Bronchial epithelial cell (primary cell): ENCODE measurements at regions not wholly inside any gene's neighbourhood (a gene's known extent, or its start where the extent isn't known, plus 50 kb on each side); places are given as distances from the start of the nearest gene placed in this dataset.
A peak's percentile ranks its signal among the peaks of the same experiment; 100 is the strongest.

ENCODE experiments used
- DNase-seq: peaks from one replicate; pipeline ENCODE4 v3.0.0-alpha.2; 2010; ENCODE audit warnings: low read depth
- FAIRE-seq: peaks from 2 replicates; lab custom pipeline; 2011; peaks lifted over from hg19 to GRCh38; lab: Jason Lieb, UNC
- H3K27me3 ChIP-seq: 2 replicates; pipeline ENCODE4 v1.5.1; 2011; ENCODE audit warnings: low read length; ENCODE audit not compliant: control insufficient read depth, insufficient read depth
- H3K36me3 ChIP-seq: 2 replicates; pipeline ENCODE4 v1.5.1; 2011; ENCODE audit warnings: low read length; ENCODE audit not compliant: control insufficient read depth, insufficient read depth
- H3K4me3 ChIP-seq: 2 replicates; pipeline ENCODE4 v1.5.1; 2011; ENCODE audit warnings: mild to moderate bottlenecking, low read depth, low read length, control low read depth
- CTCF ChIP-seq: IDR thresholded peaks from 2 replicates; pipeline ENCODE4 v1.5.1; 2011; ENCODE audit warnings: mild to moderate bottlenecking, moderate library complexity, low read length, control low read depth, inconsistent platforms; ENCODE audit not compliant: insufficient read depth, severe bottlenecking

- Histone ChIP-seq H3K36me3 (no peaks in the 10 kb centered on the region), H3K4me3 (no peak overlapping the region), H3K27me3 (no peaks in the 10 kb centered on the region)
- DNase-seq, result peak; percentile 55
- TF ChIP-seq CTCF, result peak; percentile 74
- FAIRE-seq, result peak; percentile 86
These were observed 94.6 kb downstream of the ZPLD1 start for GRCh38 chr3:102529452-102529851.

GRCh38 chr3:102530415-102531181, 95.8 kb downstream of the ZPLD1 start:
- FAIRE-seq (no peak), DNase-seq (peak; percentile 78)
- Histone ChIP-seq H3K27me3 (no peaks in the 10 kb centered on the region), H3K36me3 (no peaks in the 10 kb centered on the region), H3K4me3 (no peak overlapping the region)
- no peak for TF ChIP-seq CTCF

- no peak for FAIRE-seq
These were observed 96.9 kb downstream of the ZPLD1 start for GRCh38 chr3:102531686-102532085.

GRCh38 chr3:102532901-102533300, 98.1 kb downstream of the ZPLD1 start:
- TF ChIP-seq CTCF, result no peak
- H3K27me3 ChIP-seq, result no peaks in the 10 kb centered on the region
- H3K4me3 ChIP-seq, result no peak overlapping the region
- no peaks in the 10 kb centered on the region for H3K36me3 ChIP-seq
- DNase-seq (no peak), FAIRE-seq (no peak)

More at GRCh38 chr3:102531686-102532085, 96.9 kb downstream of the ZPLD1 start:
- DNase-seq, result peak; percentile 38
- no peaks in the 10 kb centered on the region for H3K36me3 ChIP-seq
- TF ChIP-seq CTCF, result no peak
- H3K4me3 ChIP-seq, result no peak overlapping the region
- H3K27me3 ChIP-seq, result no peaks in the 10 kb centered on the region

- TF ChIP-seq CTCF, result no peak
- H3K4me3 ChIP-seq, result no peak overlapping the region
- H3K27me3 ChIP-seq, result no peaks in the 10 kb centered on the region
- no peak for FAIRE-seq
- no peaks in the 10 kb centered on the region for H3K36me3 ChIP-seq
- DNase-seq, result no peak
These were observed 99.0 kb downstream of the ZPLD1 start for GRCh38 chr3:102533784-102534183.
